Neural crest cell (in vitro differentiated cells): ENCODE measurements at regions not wholly inside any gene's neighbourhood (a gene's known extent, or its start where the extent isn't known, plus 50 kb on each side); places are given as distances from the start of the nearest gene placed in this dataset.
A peak's percentile ranks its signal among the peaks of the same experiment; 100 is the strongest.

Experiments used
- DNase-seq: peaks from one replicate; pipeline ENCODE4 v3.0.0; 2021; ENCODE audit warnings: low read depth, mixed read lengths, low spot score
- H3K27ac Mint-ChIP-seq: one replicate; pipeline ENCODE4 v1.8.0; 2021; ENCODE audit warnings: mild to moderate bottlenecking, mixed read lengths; ENCODE audit not compliant: unreplicated experiment
- H3K27me3 Mint-ChIP-seq: 2 replicates; pipeline ENCODE4 v1.8.0; 2021; ENCODE audit warnings: low read depth, mild to moderate bottlenecking, mixed read lengths
- H3K36me3 Mint-ChIP-seq: 2 replicates; pipeline ENCODE4 v1.8.0; 2021; ENCODE audit warnings: low read depth, mild to moderate bottlenecking, mixed read lengths
- H3K4me1 Mint-ChIP-seq: 2 replicates; pipeline ENCODE4 v1.8.0; 2021; ENCODE audit warnings: mixed read lengths
- H3K4me3 Mint-ChIP-seq: one replicate; pipeline ENCODE4 v1.8.0; 2021; ENCODE audit warnings: mild to moderate bottlenecking, mixed read lengths
- H3K9me3 Mint-ChIP-seq: 2 replicates; pipeline ENCODE4 v1.8.0; 2021; ENCODE audit warnings: mixed read lengths
- CTCF ChIP-seq: fragments of 200-600 bp; sonication (generic); conservative IDR thresholded peaks from 2 replicates; pipeline ENCODE4 v1.5.0; 2021; ENCODE audit warnings: antibody characterized with exemption, mild to moderate bottlenecking

DNA sequence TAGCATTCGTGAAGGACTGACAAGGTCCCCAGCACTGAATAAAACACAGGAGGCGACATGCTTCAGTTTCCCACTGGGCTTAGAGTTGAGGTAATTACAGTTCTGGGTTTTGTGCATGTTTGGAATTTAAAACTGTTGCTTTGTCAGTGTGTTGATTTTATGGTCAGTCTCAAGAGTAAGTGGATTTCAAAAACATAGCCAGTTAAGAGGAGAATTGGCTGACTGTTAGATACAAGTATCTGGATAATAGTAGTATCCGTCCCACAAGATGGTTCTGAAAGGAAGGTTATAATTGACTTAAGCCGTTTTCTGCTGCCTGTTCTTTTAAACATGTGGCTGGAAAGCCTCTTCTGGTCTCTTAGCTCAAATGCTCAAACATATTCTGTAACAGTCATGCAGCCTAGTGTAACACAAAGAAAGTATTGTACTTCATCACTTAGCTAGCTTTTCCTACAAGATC lies 170.9 kb downstream of the POLR1F start:
- Mint-ChIP-seq H3K4me1 (peaks cover 17% of the 10 kb centered on the region), H3K36me3 (no peaks in the 10 kb centered on the region), H3K27ac (peak overlapping the region; percentile 92), H3K27me3 (no peaks in the 10 kb centered on the region), H3K9me3 (peaks cover 9% of the 10 kb centered on the region), H3K4me3 (peak overlapping the region; percentile 10)
- no peak for TF ChIP-seq CTCF
- DNase-seq, result no peak

DNA sequence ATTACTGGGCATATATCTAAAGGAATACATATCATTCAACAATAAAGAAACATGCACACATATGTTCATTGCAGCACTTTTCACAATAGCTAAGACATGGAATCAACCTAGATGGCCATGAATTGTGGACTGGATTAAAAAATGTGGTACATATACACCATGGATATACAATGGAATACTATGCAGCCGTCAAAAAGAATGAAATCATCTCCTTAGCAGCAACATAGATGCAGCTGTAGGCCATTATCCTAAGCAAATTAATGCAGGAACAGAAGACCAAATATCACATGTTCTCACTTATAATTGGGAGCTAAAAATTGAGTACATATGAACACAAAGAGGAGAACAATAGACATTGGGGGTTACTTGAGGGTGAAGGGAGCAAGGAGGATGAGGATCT lies 175.6 kb downstream of the POLR1F start:
- no peak for TF ChIP-seq CTCF
- Mint-ChIP-seq H3K27ac (no peak overlapping the region), H3K27me3 (no peaks in the 10 kb centered on the region)

GRCh38 chr7:19530852-19531251 lies 178.0 kb downstream of the POLR1F start:
- no peak for DNase-seq
- H3K27ac Mint-ChIP-seq, result no peak overlapping the region
- peaks cover 4% of the 10 kb centered on the region for H3K9me3 Mint-ChIP-seq
- H3K4me3 Mint-ChIP-seq, result no peak overlapping the region
- no peaks in the 10 kb centered on the region for H3K36me3 Mint-ChIP-seq
- no peak for TF ChIP-seq CTCF
- H3K4me1 Mint-ChIP-seq, result no peaks in the 10 kb centered on the region
- H3K27me3 Mint-ChIP-seq, result no peaks in the 10 kb centered on the region

More for the DNA sequence above, 175.6 kb downstream of the POLR1F start:
- no peak for DNase-seq
- Mint-ChIP-seq H3K4me1 (peaks cover 9% of the 10 kb centered on the region), H3K4me3 (no peak overlapping the region), H3K9me3 (peaks cover 4% of the 10 kb centered on the region), H3K36me3 (no peaks in the 10 kb centered on the region)

DNA sequence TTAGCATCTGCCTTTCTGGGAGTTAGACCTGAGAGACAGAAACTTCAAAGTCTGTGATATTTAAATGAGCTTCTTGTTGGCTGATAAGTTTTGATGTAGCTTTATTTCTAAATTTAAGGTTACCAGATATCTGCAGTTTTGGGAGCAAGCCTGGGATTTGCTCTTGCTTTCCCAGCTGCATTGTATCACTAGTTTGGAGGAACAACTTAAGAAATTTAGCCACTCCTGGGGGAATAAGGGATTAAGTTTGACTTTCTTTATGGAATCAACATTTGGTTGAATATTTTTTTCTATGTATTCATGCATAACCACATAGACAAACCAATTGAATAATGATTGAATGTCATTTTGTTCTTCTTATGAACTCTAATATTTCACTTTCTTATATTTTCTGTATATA lies 178.6 kb downstream of the POLR1F start:
- no peak for TF ChIP-seq CTCF
- no peak overlapping the region for H3K27ac Mint-ChIP-seq
- no peaks in the 10 kb centered on the region for H3K27me3 Mint-ChIP-seq
- H3K4me3 Mint-ChIP-seq, result no peak overlapping the region
- DNase-seq, result no peak
- H3K9me3 Mint-ChIP-seq, result peaks cover 4% of the 10 kb centered on the region
- H3K36me3 Mint-ChIP-seq, result no peaks in the 10 kb centered on the region
- H3K4me1 Mint-ChIP-seq, result no peaks in the 10 kb centered on the region

DNA sequence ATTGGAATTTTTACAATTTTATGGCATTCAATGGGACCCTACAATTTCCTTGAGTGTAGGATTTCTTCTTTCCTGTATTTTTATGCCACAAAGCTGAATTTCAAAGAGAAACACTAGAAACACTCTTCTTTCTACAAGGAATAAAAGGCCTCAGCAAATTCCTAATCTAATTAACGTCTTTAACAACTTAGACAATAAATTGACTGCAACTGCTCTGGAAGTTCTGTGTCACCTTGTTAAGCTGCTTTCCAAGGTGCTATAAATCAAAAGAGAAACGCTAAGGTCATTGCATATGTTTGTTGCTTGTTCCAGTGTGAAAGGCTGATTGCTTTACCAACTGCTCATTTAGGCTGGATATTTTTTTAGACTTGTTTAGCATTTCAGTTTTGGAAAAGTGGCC lies 182.2 kb downstream of the POLR1F start:
- Mint-ChIP-seq H3K4me3 (no peak overlapping the region), H3K36me3 (no peaks in the 10 kb centered on the region), H3K4me1 (no peaks in the 10 kb centered on the region), H3K27ac (no peak overlapping the region), H3K9me3 (no peaks in the 10 kb centered on the region), H3K27me3 (no peaks in the 10 kb centered on the region)
- no peak for TF ChIP-seq CTCF
- DNase-seq, result no peak

DNA sequence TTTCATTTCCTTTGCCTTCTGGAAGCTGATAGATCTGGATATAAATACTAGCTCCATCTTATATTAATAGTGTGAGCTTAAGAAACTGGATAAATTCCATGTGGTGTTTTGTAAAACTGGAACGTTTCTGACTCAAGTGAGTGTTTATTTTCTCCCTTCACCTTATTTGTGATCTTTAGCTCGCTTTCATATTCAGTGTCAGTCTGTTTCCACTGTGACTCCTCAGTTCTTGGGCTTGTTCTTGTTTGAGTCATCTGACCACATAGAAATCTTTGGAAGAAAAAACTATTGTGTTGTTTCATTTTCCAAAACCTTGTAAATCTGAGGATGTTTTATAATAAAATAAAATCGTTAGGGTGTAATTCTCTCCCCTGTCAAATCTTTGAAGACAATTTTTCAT lies 186.4 kb downstream of the POLR1F start:
- Mint-ChIP-seq H3K36me3 (no peaks in the 10 kb centered on the region), H3K4me1 (no peaks in the 10 kb centered on the region), H3K9me3 (no peaks in the 10 kb centered on the region), H3K27me3 (no peaks in the 10 kb centered on the region), H3K27ac (no peak overlapping the region), H3K4me3 (no peak overlapping the region)
- DNase-seq, result no peak
- TF ChIP-seq CTCF, result no peak
